B cell (primary cell): ENCODE measurements at regions not wholly inside any gene's neighbourhood (a gene's known extent, or its start where the extent isn't known, plus 50 kb on each side); places are given as distances from the start of the nearest gene placed in this dataset.

Experiments used
- ATAC-seq: fragments of 200-7000 bp; cut with Tn5 transposase; one replicate; pipeline ENCODE4 v1.10.0; 2021; ENCODE audit warnings: low read depth, mild to moderate bottlenecking, moderate number of reproducible peaks, moderate library complexity
- CTCF ChIA-PET: fragments of 350-600 bp; sonication (Branson Sonifier 250); formaldehyde crosslinking; loops from one replicate; lab custom pipeline; 2021; ENCODE audit warnings: antibody characterized with exemption, inconsistent platforms; lab: Charles Lee
- POLR2A ChIA-PET: fragments of 350-600 bp; sonication (Branson Sonifier 250); formaldehyde crosslinking; loops from one replicate; lab custom pipeline; 2021; ENCODE audit warnings: antibody characterized with exemption; lab: Charles Lee
- DNase-seq: peaks from one replicate; pipeline ENCODE4 v3.0.0; 2013
- H2AFZ ChIP-seq: 2 replicates; pipeline ENCODE4 v1.6.1; 2012; ENCODE audit warnings: mild to moderate bottlenecking, low read depth, low read length; ENCODE audit not compliant: insufficient read depth, poor library complexity, severe bottlenecking
- H3K27ac ChIP-seq, 2 donors: 1 replicate in 1 of 2; 2 replicates in 1 of 2; pipeline ENCODE4 v1.5.1; 2012 to 2013; ENCODE audit warnings: low read length in 2 of 2, mild to moderate bottlenecking in 2 of 2, moderate library complexity in 1 of 2
- H3K27me3 ChIP-seq, 4 experiments: fragments of 200-600 bp in 1 of 4; sonication (generic) in 1 of 4; replicated peaks in 1 of 4; 1 replicate in 2 of 4; 2 replicates in 2 of 4; pipeline versions ENCODE4 v1.6.1 to v1.7.0; 2013 to 2016; ENCODE audit warnings: low read length in 3 of 4, mild to moderate bottlenecking in 2 of 4, mixed read lengths in 1 of 4, moderate library complexity in 1 of 4; ENCODE audit not compliant: insufficient read depth in 4 of 4, control insufficient read depth in 3 of 4; ENCODE audit errors: control extremely low read depth in 1 of 4
- H3K36me3 ChIP-seq, 2 experiments: replicated peaks in 1 of 2; 1 replicate in 1 of 2; 2 replicates in 1 of 2; pipeline versions ENCODE4 v1.6.1 to v1.7.1; 2013; ENCODE audit warnings: low read length in 1 of 2; ENCODE audit not compliant: insufficient read depth in 2 of 2, control insufficient read depth in 1 of 2; ENCODE audit errors: control extremely low read depth in 1 of 2, extremely low read depth in 1 of 2
- H3K4me1 ChIP-seq, 2 donors: fragments of 200-600 bp in 1 of 2; sonication (generic) in 1 of 2; 1 replicate in 1 of 2; 2 replicates in 1 of 2; pipeline versions ENCODE4 v1.5.1 to v1.6.1; 2013 to 2017; ENCODE audit warnings: low read length in 2 of 2; ENCODE audit not compliant: control insufficient read depth in 2 of 2, insufficient read depth in 2 of 2
- H3K4me2 ChIP-seq: replicated peaks from 2 replicates; pipeline ENCODE3; 2012; ENCODE audit warnings: mild to moderate bottlenecking, low read depth, low read length; ENCODE audit not compliant: poor library complexity, severe bottlenecking
- H3K4me3 ChIP-seq, 5 experiments: fragments of 200-600 bp in 1 of 5; sonication (generic) in 1 of 5; 1 replicate in 3 of 5; 2 replicates in 2 of 5; pipeline versions ENCODE4 v1.5.1 to v1.7.0; 2011 to 2016; ENCODE audit warnings: low read length in 4 of 5, mild to moderate bottlenecking in 4 of 5, low read depth in 2 of 5, control low read depth in 1 of 5, moderate library complexity in 1 of 5; ENCODE audit not compliant: insufficient read depth in 1 of 5; ENCODE audit errors: control extremely low read depth in 1 of 5, extremely low read depth in 1 of 5
- H3K79me2 ChIP-seq: fragments of 200-600 bp; sonication (generic); one replicate; pipeline ENCODE4 v1.6.0; 2016; ENCODE audit warnings: low read length; ENCODE audit not compliant: control insufficient read depth, insufficient read depth
- H3K9ac ChIP-seq: fragments of 200-600 bp; sonication (generic); 2 replicates; pipeline ENCODE4 v1.6.1; 2017; ENCODE audit warnings: mild to moderate bottlenecking, low read length, moderate library complexity
- H3K9me3 ChIP-seq, 3 donors: one replicate each; pipeline versions ENCODE4 v1.6.1 to v1.7.1; 2013; ENCODE audit warnings: low read length in 2 of 3; ENCODE audit not compliant: control insufficient read depth in 2 of 3, insufficient read depth in 1 of 3; ENCODE audit errors: control extremely low read depth in 1 of 3
- H4K20me1 ChIP-seq: 2 replicates; pipeline ENCODE4 v1.6.0; 2012; ENCODE audit warnings: mild to moderate bottlenecking, low read length; ENCODE audit not compliant: insufficient read depth, control insufficient read depth, poor library complexity, severe bottlenecking
- H3K27ac Mint-ChIP-seq: one replicate; pipeline ENCODE4 v1.8.0; 2021; ENCODE audit warnings: mixed read lengths
- H3K27me3 Mint-ChIP-seq: one replicate; pipeline ENCODE4 v1.8.0; 2021; ENCODE audit warnings: mixed read lengths
- H3K4me1 Mint-ChIP-seq: one replicate; pipeline ENCODE4 v1.8.0; 2021; ENCODE audit warnings: mixed read lengths
- H3K4me3 Mint-ChIP-seq: one replicate; pipeline ENCODE4 v1.8.0; 2021; ENCODE audit warnings: mixed read lengths
- H3K9me3 Mint-ChIP-seq: one replicate; pipeline ENCODE4 v1.8.0; 2022; ENCODE audit warnings: mixed read lengths; ENCODE audit not compliant: insufficient read depth
- EZH2 ChIP-seq: IDR thresholded peaks from 2 replicates; pipeline ENCODE4 v1.6.1; 2012; ENCODE audit warnings: borderline replicate concordance, low read depth, mild to moderate bottlenecking, moderate library complexity, low read length; ENCODE audit not compliant: insufficient read depth, poor library complexity, severe bottlenecking
- WGBS: methylation state at CpG from one replicate; pipeline ENCODE4 v1.1.5; 2013; ENCODE audit warnings: missing lambda C conversion rate; ENCODE audit not compliant: insufficient coverage; 5-methylcytosine and 5-hydroxymethylcytosine counted together
- intact Hi-C: fragments of 100-400 bp; cut with micrococcal nuclease; formaldehyde crosslinking; loops from one replicate; pipeline ENCODE4 v1.10.0; 2022
- TF ChIP-seq, protein P1 (sequence below): fragments of 200-600 bp; IDR thresholded peaks from one replicate; pipeline ENCODE4 v1.8.0; 2022; ENCODE audit warnings: antibody characterized with exemption, mild to moderate bottlenecking

DNA sequence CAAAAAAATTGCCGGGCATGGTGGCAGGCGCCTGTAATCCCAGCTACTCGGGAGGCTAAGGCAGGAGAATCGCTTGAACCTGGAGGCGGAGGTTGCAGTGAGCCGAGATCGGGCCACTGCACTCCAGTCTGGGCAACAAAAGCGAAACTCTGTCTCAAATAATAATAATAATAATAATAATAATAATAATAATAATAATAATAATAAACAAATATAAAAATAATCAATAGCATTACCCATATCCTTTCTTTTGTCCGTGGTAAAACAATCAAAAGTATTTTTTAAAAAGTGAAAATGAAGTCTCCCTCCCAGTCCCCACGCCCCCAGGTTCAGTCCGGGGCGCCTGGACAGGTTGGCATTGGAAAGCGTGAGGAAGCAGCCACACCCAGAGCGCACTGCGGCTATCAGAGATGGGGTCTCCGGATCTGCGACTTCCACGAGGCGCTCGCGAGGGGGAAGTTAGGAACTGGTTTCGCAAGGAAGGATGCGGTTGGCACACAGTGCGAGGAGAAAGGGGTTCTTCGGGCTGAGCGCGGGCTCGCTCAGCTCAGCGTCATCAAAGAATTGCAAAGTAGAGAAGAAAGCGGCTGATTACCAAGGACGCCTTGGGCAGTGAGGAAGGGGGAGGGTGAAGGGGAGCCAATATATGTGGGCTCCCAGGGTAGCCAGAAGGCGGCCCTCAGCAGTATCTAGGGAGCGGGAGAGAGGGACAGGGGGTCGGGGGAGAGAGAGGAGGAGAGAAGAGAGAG, 69.5 kb upstream of the EPHB3 start:
- Histone ChIP-seq H3K4me1 (peaks cover 5 to 7% of the 10 kb centered on the region in 2 donors), H3K9me3 (peaks cover 0 to 5% (median 0%) of the 10 kb centered on the region in 3 donors), H3K4me2 (peak overlapping the region; percentile 60), H3K27ac (no peak overlapping the region), H2AFZ (peak overlapping the region; percentile 52), H3K79me2 (no peaks in the 10 kb centered on the region), H4K20me1 (no peaks in the 10 kb centered on the region), H3K27me3 (peaks cover 0 to 50% (median 13%) of the 10 kb centered on the region in 4 experiments), H3K9ac (peak overlapping the region; percentile 23), H3K36me3 (no peaks in the 10 kb centered on the region), H3K4me3 (peak overlapping the region in 2 of 5 experiments; percentile 5 to 19)
- Mint-ChIP-seq H3K4me1 (peaks cover 8% of the 10 kb centered on the region), H3K27me3 (peaks cover 66% of the 10 kb centered on the region), H3K9me3 (no peaks in the 10 kb centered on the region), H3K27ac (no peak overlapping the region), H3K4me3 (peak overlapping the region; percentile 38)
- DNase-seq = no peak
- CTCF ChIA-PET = no interaction called here
- intact Hi-C loops = no loop called here
- POLR2A ChIA-PET = no interaction called here
- ATAC-seq = no peak
- 6% methylated on average over 22 of the region's 34 CpGs for WGBS
- TF ChIP-seq, protein P1, sequence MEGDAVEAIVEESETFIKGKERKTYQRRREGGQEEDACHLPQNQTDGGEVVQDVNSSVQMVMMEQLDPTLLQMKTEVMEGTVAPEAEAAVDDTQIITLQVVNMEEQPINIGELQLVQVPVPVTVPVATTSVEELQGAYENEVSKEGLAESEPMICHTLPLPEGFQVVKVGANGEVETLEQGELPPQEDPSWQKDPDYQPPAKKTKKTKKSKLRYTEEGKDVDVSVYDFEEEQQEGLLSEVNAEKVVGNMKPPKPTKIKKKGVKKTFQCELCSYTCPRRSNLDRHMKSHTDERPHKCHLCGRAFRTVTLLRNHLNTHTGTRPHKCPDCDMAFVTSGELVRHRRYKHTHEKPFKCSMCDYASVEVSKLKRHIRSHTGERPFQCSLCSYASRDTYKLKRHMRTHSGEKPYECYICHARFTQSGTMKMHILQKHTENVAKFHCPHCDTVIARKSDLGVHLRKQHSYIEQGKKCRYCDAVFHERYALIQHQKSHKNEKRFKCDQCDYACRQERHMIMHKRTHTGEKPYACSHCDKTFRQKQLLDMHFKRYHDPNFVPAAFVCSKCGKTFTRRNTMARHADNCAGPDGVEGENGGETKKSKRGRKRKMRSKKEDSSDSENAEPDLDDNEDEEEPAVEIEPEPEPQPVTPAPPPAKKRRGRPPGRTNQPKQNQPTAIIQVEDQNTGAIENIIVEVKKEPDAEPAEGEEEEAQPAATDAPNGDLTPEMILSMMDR = no peak
- TF ChIP-seq EZH2 = no peak

DNA sequence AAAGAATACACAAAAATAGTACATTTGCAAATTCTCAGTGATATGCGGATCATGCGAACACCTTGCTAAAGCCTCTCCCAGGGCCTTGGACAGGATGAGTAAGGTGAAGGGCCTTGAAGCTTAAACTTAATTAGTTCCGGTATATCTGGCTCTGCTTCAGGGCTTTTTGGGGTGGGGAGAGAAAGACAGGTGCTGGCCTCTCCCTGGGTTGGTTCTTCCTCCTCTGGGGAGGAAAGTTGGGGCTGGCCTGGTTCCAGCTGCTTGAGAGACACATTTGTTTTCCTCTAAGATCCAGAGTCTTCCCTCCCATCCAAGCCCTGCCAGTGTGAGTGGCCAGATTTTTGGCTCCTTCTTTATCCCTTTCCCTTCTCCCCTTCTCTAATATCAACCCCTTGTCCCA, 64.7 kb upstream of the EPHB3 start:
- no peaks in the 10 kb centered on the region for H3K79me2 ChIP-seq
- H3K27ac ChIP-seq = no peak overlapping the region
- no peak overlapping the region for H3K4me3 Mint-ChIP-seq
- H3K4me3 ChIP-seq = no peak overlapping the region
- H3K4me1 Mint-ChIP-seq = peaks cover 11% of the 10 kb centered on the region
- TF ChIP-seq, protein P1 = no peak
- ChIA-PET POLR2A (no interaction called here), CTCF (no interaction called here)
- peaks cover 0 to 11% (median under 1%) of the 10 kb centered on the region in 3 donors for H3K9me3 ChIP-seq
- no peaks in the 10 kb centered on the region for H3K9me3 Mint-ChIP-seq
- intact Hi-C loops = no loop called here
- H3K27ac Mint-ChIP-seq = no peak overlapping the region
- H4K20me1 ChIP-seq = no peaks in the 10 kb centered on the region
- DNase-seq = no peak
- peaks cover 0 to 47% (median 11%) of the 10 kb centered on the region in 4 experiments for H3K27me3 ChIP-seq
- peaks cover 60% of the 10 kb centered on the region for H3K27me3 Mint-ChIP-seq
- 80% methylated on average over 1 of the region's 3 CpGs for WGBS
- H2AFZ ChIP-seq = no peak overlapping the region
- no peak overlapping the region for H3K4me2 ChIP-seq
- H3K4me1 ChIP-seq = peaks cover 5 to 7% of the 10 kb centered on the region in 2 donors
- H3K36me3 ChIP-seq = no peaks in the 10 kb centered on the region
- no peak overlapping the region for H3K9ac ChIP-seq
- ATAC-seq = no peak
